Vagina (tissue), 2 donors: ENCODE measurements at regions not wholly inside any gene's neighbourhood (a gene's known extent, or its start where the extent isn't known, plus 50 kb on each side); places are given as distances from the start of the nearest gene placed in this dataset.

ENCODE experiments used
- DNase-seq, 2 donors: peaks; one replicate each; pipeline ENCODE4 v3.0.0-alpha.2; 2017; ENCODE audit errors: extremely low spot score in 2 of 2
- H3K27ac ChIP-seq: fragments of 200-600 bp; sonication (generic); one replicate; pipeline ENCODE4 v1.5.1; 2019
- H3K27me3 ChIP-seq: fragments of 200-600 bp; sonication (generic); one replicate; pipeline ENCODE4 v1.5.1; 2019
- H3K36me3 ChIP-seq, 2 donors: fragments of 200-600 bp; sonication (generic); one replicate each; pipeline ENCODE4 v1.5.1; 2017 to 2019
- H3K4me1 ChIP-seq: fragments of 200-600 bp; sonication (generic); one replicate; pipeline ENCODE4 v1.5.1; 2019
- H3K4me3 ChIP-seq, 2 donors: fragments of 200-600 bp; sonication (generic); 1 replicate in 1 of 2; 2 replicates in 1 of 2; pipeline ENCODE4 v1.5.1; 2016 to 2019
- H3K9me3 ChIP-seq: fragments of 200-600 bp; sonication (generic); one replicate; pipeline ENCODE4 v1.5.1; 2019
- POLR2A ChIP-seq, 2 donors: fragments of 450-650 bp; IDR thresholded peaks; one replicate each; pipeline ENCODE4 v1.6.1; 2017; ENCODE audit warnings: antibody characterized with exemption in 2 of 2, mild to moderate bottlenecking in 2 of 2, moderate library complexity in 2 of 2
- POLR2AphosphoS5 ChIP-seq, 2 donors: sonication (generic); formaldehyde crosslinking; IDR thresholded peaks; one replicate each; pipeline ENCODE4 v1.9.0; 2017; ENCODE audit warnings: antibody characterized with exemption in 2 of 2, mild to moderate bottlenecking in 2 of 2, low read depth in 1 of 2; ENCODE audit not compliant: insufficient read depth in 1 of 2
- intact Hi-C: fragments of 100-400 bp; cut with DNase I; formaldehyde crosslinking; loops from one replicate; pipeline ENCODE4 v1.15.1; 2023
- TF ChIP-seq, protein P1 (sequence below), 3 experiments: fragments of 450-650 bp in 2 of 3; fragments of 200-600 bp in 1 of 3; sonication (generic) in 1 of 3; IDR thresholded peaks; one replicate each; pipeline ENCODE4 v1.5.1; 2017 to 2019; ENCODE audit warnings: antibody characterized with exemption in 3 of 3, mild to moderate bottlenecking in 2 of 3, moderate library complexity in 2 of 3

DNA sequence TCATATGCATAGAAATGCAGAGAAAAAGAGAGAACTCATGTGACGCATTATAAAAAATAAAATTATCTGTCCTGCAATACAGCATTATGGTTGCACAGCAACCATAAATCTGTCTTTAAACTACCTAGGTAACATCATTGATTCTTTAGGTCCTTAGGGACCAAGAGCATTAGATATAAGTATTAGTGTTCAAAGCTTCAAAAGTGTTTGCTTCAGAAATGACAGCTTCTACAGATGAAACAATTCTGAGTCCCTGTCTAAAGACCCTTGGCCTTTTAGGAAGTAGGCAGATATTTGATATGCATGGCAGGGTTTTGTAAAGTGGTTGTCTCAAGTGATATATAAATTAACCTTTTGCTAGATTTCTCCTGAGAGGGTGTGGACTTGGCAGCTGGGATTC, 454.2 kb downstream of the GBE1 start:
- no peak for DNase-seq
- no peaks in the 10 kb centered on the region for H3K36me3 ChIP-seq
- H3K27ac ChIP-seq: no peak overlapping the region
- intact Hi-C loops: no loop called here
- H3K27me3 ChIP-seq: no peaks in the 10 kb centered on the region
- no peaks in the 10 kb centered on the region for H3K9me3 ChIP-seq
- no peaks in the 10 kb centered on the region for H3K4me1 ChIP-seq
- no peak overlapping the region for H3K4me3 ChIP-seq
- TF ChIP-seq POLR2A (IDR thresholded peaks at IDR 0.05) (no peak), POLR2AphosphoS5 (IDR thresholded peaks at IDR 0.05; ENCODE audit: insufficient read depth in 1 of 2, low read depth in 1 of 2) (no peak)
- TF ChIP-seq, protein P1, sequence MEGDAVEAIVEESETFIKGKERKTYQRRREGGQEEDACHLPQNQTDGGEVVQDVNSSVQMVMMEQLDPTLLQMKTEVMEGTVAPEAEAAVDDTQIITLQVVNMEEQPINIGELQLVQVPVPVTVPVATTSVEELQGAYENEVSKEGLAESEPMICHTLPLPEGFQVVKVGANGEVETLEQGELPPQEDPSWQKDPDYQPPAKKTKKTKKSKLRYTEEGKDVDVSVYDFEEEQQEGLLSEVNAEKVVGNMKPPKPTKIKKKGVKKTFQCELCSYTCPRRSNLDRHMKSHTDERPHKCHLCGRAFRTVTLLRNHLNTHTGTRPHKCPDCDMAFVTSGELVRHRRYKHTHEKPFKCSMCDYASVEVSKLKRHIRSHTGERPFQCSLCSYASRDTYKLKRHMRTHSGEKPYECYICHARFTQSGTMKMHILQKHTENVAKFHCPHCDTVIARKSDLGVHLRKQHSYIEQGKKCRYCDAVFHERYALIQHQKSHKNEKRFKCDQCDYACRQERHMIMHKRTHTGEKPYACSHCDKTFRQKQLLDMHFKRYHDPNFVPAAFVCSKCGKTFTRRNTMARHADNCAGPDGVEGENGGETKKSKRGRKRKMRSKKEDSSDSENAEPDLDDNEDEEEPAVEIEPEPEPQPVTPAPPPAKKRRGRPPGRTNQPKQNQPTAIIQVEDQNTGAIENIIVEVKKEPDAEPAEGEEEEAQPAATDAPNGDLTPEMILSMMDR (IDR thresholded peaks at IDR 0.05): no peak

DNA sequence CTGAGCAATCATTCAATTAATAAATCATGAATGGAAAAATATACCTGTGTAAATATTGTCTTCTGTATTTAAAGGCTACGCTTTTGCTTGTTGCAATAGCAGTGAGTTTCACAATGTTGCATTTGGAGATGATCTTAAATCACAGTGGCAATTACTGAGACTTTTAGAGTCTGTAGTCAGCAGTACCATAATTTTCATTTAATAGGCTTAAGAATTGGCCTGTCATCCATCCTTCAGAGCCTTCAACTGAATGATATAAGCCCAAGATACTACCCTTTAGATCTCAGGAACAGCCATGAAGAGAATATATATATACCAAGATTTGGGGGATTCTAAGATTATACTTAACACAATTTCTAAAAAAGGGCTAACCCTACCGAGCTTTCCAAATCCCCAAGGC, 458.1 kb downstream of the GBE1 start:
- Histone ChIP-seq H3K4me3 (no peak overlapping the region), H3K36me3 (no peaks in the 10 kb centered on the region), H3K27ac (no peak overlapping the region), H3K9me3 (no peaks in the 10 kb centered on the region), H3K27me3 (no peaks in the 10 kb centered on the region), H3K4me1 (no peaks in the 10 kb centered on the region)
- intact Hi-C loops: no loop called here
- TF ChIP-seq POLR2A (IDR thresholded peaks at IDR 0.05): no peak
- no peak for DNase-seq

DNA sequence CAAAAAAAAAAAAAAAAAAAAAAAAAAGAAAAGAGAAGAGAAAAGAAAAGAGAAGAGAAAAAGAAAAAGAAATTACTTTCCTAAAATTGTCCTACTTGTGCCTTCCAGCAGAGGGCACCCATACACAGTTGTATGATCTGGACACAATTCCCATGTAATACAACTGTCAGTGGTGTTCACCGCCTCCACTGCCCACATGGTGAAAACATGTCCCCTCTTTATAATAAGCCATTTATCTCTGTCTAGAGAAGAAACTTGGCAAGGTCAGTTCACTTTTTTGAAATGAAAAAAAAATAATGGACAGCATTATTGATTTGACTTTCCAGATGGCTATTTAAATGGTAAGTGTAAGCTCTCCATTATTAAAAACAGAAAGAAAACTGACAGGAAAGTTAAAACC, 459.4 kb downstream of the GBE1 start:
- no peaks in the 10 kb centered on the region for H3K4me1 ChIP-seq
- H3K27me3 ChIP-seq: no peaks in the 10 kb centered on the region
- TF ChIP-seq, protein P1 (IDR thresholded peaks at IDR 0.05): peak in 2 of 3 experiments; percentile 19 to 36
- no peak for TF ChIP-seq POLR2A (IDR thresholded peaks at IDR 0.05)
- no peak for TF ChIP-seq POLR2AphosphoS5 (IDR thresholded peaks at IDR 0.05; ENCODE audit: insufficient read depth in 1 of 2, low read depth in 1 of 2)
- H3K27ac ChIP-seq: no peak overlapping the region
- DNase-seq: no peak
- intact Hi-C loops: no loop called here
- H3K36me3 ChIP-seq: no peaks in the 10 kb centered on the region
- H3K9me3 ChIP-seq: no peaks in the 10 kb centered on the region
- H3K4me3 ChIP-seq: no peak overlapping the region

DNA sequence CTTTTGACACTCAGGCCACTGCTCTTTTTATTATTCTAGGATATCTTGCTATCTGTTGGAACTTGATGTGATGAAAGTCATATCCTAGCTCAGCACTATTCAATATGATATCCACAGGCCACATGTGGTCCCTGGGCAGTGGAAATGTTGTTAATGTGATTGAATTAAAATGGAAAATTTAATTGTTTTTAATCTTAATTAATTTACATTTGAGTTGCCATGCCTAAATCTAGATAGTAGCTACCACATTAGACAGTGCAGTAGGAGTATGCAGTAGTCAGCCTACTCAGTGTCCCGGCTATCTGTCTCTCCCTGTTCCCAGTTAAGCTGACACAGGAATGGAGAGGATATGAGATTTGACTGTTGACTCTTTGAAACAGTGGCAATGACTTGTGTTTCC, 460.2 kb downstream of the GBE1 start:
- intact Hi-C loops: no loop called here
- no peaks in the 10 kb centered on the region for H3K36me3 ChIP-seq
- no peak for DNase-seq
- no peaks in the 10 kb centered on the region for H3K27me3 ChIP-seq
- H3K4me3 ChIP-seq: no peak overlapping the region
- TF ChIP-seq POLR2AphosphoS5 (IDR thresholded peaks at IDR 0.05; ENCODE audit: insufficient read depth in 1 of 2, low read depth in 1 of 2): no peak
- TF ChIP-seq, protein P1 (IDR thresholded peaks at IDR 0.05): no peak
- TF ChIP-seq POLR2A (IDR thresholded peaks at IDR 0.05): no peak
- H3K4me1 ChIP-seq: no peaks in the 10 kb centered on the region
- H3K9me3 ChIP-seq: no peaks in the 10 kb centered on the region
- H3K27ac ChIP-seq: no peak overlapping the region

DNA sequence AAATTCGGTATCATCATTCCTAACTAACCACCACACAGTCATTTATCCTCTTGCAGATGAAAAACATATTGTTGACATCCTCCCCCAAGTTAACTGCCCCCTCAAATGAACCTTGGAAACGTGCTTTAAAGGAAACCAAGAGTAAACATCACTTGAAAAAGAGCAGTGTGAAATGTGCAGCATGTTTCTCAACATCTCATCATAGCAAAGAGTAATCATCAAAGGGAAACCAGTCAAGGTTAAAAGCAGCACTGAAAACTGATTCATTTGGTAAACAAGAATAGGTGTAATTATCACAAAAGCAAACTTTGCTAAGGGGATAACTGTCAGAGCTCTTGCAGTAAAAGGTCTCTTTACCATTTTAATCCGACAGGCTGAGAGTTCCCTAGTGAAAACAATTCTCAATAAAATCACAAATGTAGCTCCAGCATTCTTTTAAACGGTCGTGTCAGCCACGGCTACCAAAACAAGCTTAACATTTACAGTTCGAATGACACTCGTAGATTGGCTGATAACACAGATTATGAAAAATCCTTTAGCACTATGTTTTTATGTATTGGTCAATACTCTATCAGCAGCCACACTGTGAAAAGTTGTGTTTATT, 461.0 kb downstream of the GBE1 start:
- DNase-seq: no peak
- H3K4me3 ChIP-seq: no peak overlapping the region
- TF ChIP-seq, protein P1 (IDR thresholded peaks at IDR 0.05): no peak
- no peak for TF ChIP-seq POLR2A (IDR thresholded peaks at IDR 0.05)
- no peak for TF ChIP-seq POLR2AphosphoS5 (IDR thresholded peaks at IDR 0.05; ENCODE audit: insufficient read depth in 1 of 2, low read depth in 1 of 2)

More for the DNA sequence above, 461.0 kb downstream of the GBE1 start:
- no peaks in the 10 kb centered on the region for H3K27me3 ChIP-seq
- no peaks in the 10 kb centered on the region for H3K4me1 ChIP-seq
- intact Hi-C loops: no loop called here
- no peak overlapping the region for H3K27ac ChIP-seq
- H3K36me3 ChIP-seq: no peaks in the 10 kb centered on the region
- H3K9me3 ChIP-seq: no peaks in the 10 kb centered on the region
